OCI-LY1 (cell line): ENCODE measurements at regions not wholly inside any gene's neighbourhood (a gene's known extent, or its start where the extent isn't known, plus 50 kb on each side); places are given as distances from the start of the nearest gene placed in this dataset.

Experiments
- H2AFZ ChIP-seq: fragments of 200-600 bp; sonication (generic), shearing (Covaris generic); 2 replicates; pipeline ENCODE4 v1.6.0; 2014; ENCODE audit warnings: antibody characterized with exemption, mild to moderate bottlenecking, low read length
- H3F3A ChIP-seq: fragments of 200-600 bp; sonication (generic), shearing (Covaris generic); 2 replicates; pipeline ENCODE4 v1.6.0; 2014; ENCODE audit warnings: mild to moderate bottlenecking, antibody characterized with exemption, low read length, moderate library complexity; ENCODE audit not compliant: insufficient read depth
- H3K27ac ChIP-seq: fragments of 200-600 bp; sonication (generic); 2 replicates; pipeline ENCODE4 v1.5.1; 2014; ENCODE audit warnings: low read length, mixed run types, mild to moderate bottlenecking, low read depth; ENCODE audit not compliant: poor library complexity, severe bottlenecking
- H3K27me3 ChIP-seq: fragments of 200-600 bp; sonication (generic); 2 replicates; pipeline ENCODE4 v1.6.0; 2014; ENCODE audit warnings: antibody characterized with exemption, mild to moderate bottlenecking, low read length, moderate library complexity; ENCODE audit not compliant: insufficient read depth
- H3K36me3 ChIP-seq: fragments of 200-600 bp; sonication (generic); 2 replicates; pipeline ENCODE4 v1.6.1; 2014; ENCODE audit warnings: mild to moderate bottlenecking, antibody characterized with exemption, low read length, moderate library complexity, mixed read lengths; ENCODE audit not compliant: insufficient read depth
- H3K4me1 ChIP-seq: fragments of 200-600 bp; sonication (generic); 2 replicates; pipeline ENCODE4 v1.5.1; 2014; ENCODE audit warnings: mild to moderate bottlenecking, low read length, moderate library complexity; ENCODE audit not compliant: insufficient read depth, severe bottlenecking
- H3K4me2 ChIP-seq: fragments of 200-600 bp; sonication (generic), shearing (Covaris generic); 2 replicates; pipeline ENCODE4 v1.6.1; 2014; ENCODE audit warnings: low read length
- H3K4me3 ChIP-seq: fragments of 200-600 bp; sonication (generic); 2 replicates; pipeline ENCODE4 v1.5.1; 2014; ENCODE audit warnings: low read length, low read depth, mild to moderate bottlenecking, mixed read lengths; ENCODE audit not compliant: poor library complexity, severe bottlenecking
- H3K79me2 ChIP-seq: fragments of 200-600 bp; shearing (Covaris generic); 2 replicates; pipeline ENCODE4 v1.6.1; 2016; ENCODE audit warnings: mixed run types, low read length, mixed read lengths; ENCODE audit not compliant: insufficient read depth
- H3K9ac ChIP-seq: fragments of 200-600 bp; sonication (generic), shearing (Covaris generic); 2 replicates; pipeline ENCODE4 v1.6.1; 2014; ENCODE audit warnings: mild to moderate bottlenecking, low read length, mixed read lengths
- H3K9me2 ChIP-seq: fragments of 200-600 bp; sonication (generic), shearing (Covaris generic); 2 replicates; pipeline ENCODE4 v1.6.1; 2014; ENCODE audit warnings: low read depth, mild to moderate bottlenecking, low read length, mixed read lengths
- H3K9me3 ChIP-seq: fragments of 200-600 bp; shearing (Covaris generic); 2 replicates; pipeline ENCODE4 v1.6.1; 2014; ENCODE audit warnings: low read length, mixed read lengths
- H4K20me1 ChIP-seq: fragments of 200-600 bp; sonication (generic), shearing (Covaris generic); 2 replicates; pipeline ENCODE4 v1.6.0; 2016; ENCODE audit warnings: mild to moderate bottlenecking, low read length; ENCODE audit not compliant: insufficient read depth
- EZH2 ChIP-seq: fragments of 200-600 bp; sonication (generic), shearing (Covaris generic); IDR thresholded peaks from 2 replicates; pipeline ENCODE4 v1.8.0; 2017; ENCODE audit warnings: borderline replicate concordance, mixed run types, mild to moderate bottlenecking, antibody characterized with exemption, low read length, moderate library complexity, mixed read lengths
- TF ChIP-seq, protein P1 (sequence below): fragments of 200-600 bp; sonication (generic), shearing (Covaris generic); IDR thresholded peaks from 2 replicates; pipeline ENCODE4 v1.5.1; 2017; ENCODE audit warnings: mild to moderate bottlenecking, antibody characterized with exemption, low read length, moderate library complexity, mixed read lengths

DNA sequence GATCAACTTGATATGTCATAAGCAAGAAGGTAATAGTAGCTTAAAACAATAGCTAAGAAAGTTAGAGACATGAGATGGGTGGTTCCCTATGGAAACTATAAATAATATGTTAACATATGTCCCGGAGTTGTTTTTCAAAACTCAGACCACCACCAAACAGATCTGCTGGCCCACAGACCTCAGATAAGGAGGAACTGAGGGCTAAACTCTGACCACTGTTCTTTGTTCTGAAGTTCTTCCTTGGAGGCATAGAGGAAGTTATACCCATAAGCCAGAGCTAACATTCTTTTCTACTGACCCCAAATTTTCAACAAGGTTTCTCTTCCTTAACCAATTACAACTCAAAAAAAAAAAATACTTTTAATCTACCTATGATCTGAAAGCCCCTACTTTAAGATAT is 156.1 kb upstream of the FSCB start:
- Histone ChIP-seq H3F3A (no peaks in the 10 kb centered on the region), H3K9me2 (no peaks in the 10 kb centered on the region), H4K20me1 (no peaks in the 10 kb centered on the region), H3K4me2 (no peak overlapping the region), H3K36me3 (no peaks in the 10 kb centered on the region), H2AFZ (no peak overlapping the region), H3K4me1 (no peaks in the 10 kb centered on the region), H3K79me2 (no peaks in the 10 kb centered on the region), H3K27me3 (no peaks in the 10 kb centered on the region), H3K9ac (no peak overlapping the region), H3K4me3 (no peak overlapping the region), H3K27ac (no peak overlapping the region), H3K9me3 (no peaks in the 10 kb centered on the region)
- TF ChIP-seq, protein P1, sequence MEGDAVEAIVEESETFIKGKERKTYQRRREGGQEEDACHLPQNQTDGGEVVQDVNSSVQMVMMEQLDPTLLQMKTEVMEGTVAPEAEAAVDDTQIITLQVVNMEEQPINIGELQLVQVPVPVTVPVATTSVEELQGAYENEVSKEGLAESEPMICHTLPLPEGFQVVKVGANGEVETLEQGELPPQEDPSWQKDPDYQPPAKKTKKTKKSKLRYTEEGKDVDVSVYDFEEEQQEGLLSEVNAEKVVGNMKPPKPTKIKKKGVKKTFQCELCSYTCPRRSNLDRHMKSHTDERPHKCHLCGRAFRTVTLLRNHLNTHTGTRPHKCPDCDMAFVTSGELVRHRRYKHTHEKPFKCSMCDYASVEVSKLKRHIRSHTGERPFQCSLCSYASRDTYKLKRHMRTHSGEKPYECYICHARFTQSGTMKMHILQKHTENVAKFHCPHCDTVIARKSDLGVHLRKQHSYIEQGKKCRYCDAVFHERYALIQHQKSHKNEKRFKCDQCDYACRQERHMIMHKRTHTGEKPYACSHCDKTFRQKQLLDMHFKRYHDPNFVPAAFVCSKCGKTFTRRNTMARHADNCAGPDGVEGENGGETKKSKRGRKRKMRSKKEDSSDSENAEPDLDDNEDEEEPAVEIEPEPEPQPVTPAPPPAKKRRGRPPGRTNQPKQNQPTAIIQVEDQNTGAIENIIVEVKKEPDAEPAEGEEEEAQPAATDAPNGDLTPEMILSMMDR: no peak
- TF ChIP-seq EZH2: no peak

DNA sequence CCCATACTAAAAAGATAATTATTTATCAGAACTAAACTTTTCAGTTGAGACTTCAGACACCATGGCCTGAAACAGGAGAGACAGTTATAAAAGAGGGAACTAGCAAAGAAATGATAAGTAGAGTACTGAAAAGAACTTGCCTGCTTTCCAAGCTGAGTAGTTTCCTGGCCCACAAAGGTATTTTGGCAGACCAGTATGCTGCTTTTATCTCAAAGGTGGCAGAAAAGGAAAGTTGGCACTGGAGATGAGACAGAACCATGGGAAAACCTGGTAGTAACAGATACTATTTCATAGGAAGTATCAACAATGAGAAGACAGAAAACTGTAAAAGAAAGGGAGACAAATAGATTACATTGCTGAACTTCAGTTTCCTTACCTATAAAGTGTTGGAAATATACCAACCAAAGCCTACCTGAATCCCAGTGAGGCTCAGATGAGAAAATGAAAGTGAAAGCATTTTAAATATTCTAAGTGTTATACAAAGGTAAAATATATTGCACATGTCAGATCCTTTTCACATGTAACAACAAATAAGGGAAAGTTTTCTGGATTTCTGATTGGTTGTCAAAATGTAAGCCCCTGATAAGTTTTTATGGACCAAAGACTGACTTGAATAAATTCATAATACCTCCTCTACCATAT is 155.3 kb upstream of the FSCB start:
- H2AFZ ChIP-seq: no peak overlapping the region
- H3K4me1 ChIP-seq: no peaks in the 10 kb centered on the region
- H3K4me3 ChIP-seq: no peak overlapping the region
- H3K79me2 ChIP-seq: no peaks in the 10 kb centered on the region
- no peak overlapping the region for H3K4me2 ChIP-seq
- no peaks in the 10 kb centered on the region for H3K27me3 ChIP-seq
- H3F3A ChIP-seq: no peaks in the 10 kb centered on the region
- H3K27ac ChIP-seq: no peak overlapping the region
- H3K9me3 ChIP-seq: no peaks in the 10 kb centered on the region
- H3K36me3 ChIP-seq: no peaks in the 10 kb centered on the region
- H4K20me1 ChIP-seq: no peaks in the 10 kb centered on the region
- no peak overlapping the region for H3K9ac ChIP-seq
- H3K9me2 ChIP-seq: no peaks in the 10 kb centered on the region
- no peak for TF ChIP-seq EZH2
- TF ChIP-seq, protein P1: no peak

DNA sequence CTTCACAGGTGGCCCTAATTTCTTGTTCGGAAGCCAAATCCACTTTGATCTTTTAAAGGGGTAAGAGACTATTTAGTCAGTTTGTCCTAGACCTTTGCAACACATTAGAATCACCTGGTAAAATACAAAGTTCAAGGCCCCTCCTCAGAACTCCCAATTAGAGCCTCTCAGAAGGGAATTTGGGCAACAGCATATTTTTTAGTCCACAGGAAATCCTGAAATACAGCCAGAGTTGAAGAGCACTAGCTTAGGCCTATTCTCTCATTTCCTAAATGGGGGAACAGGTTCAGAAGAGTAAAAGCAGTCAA is 151.3 kb upstream of the FSCB start:
- H3K4me1 ChIP-seq: no peaks in the 10 kb centered on the region
- H2AFZ ChIP-seq: no peak overlapping the region
- H3K27me3 ChIP-seq: no peaks in the 10 kb centered on the region
- no peak overlapping the region for H3K4me3 ChIP-seq
- no peaks in the 10 kb centered on the region for H3K9me2 ChIP-seq
- no peak overlapping the region for H3K4me2 ChIP-seq
- H3K79me2 ChIP-seq: no peaks in the 10 kb centered on the region
- no peak overlapping the region for H3K9ac ChIP-seq
- no peaks in the 10 kb centered on the region for H3F3A ChIP-seq
- no peaks in the 10 kb centered on the region for H3K9me3 ChIP-seq
- TF ChIP-seq, protein P1: no peak
- TF ChIP-seq EZH2: no peak
- H3K27ac ChIP-seq: no peak overlapping the region
- H3K36me3 ChIP-seq: no peaks in the 10 kb centered on the region
- H4K20me1 ChIP-seq: no peaks in the 10 kb centered on the region
